GM19099 (cell line): ENCODE measurements at regions not wholly inside any gene's neighbourhood (a gene's known extent, or its start where the extent isn't known, plus 50 kb on each side); places are given as distances from the start of the nearest gene placed in this dataset.

Source experiments
- POLR2A ChIP-seq: IDR thresholded peaks from 3 replicates; pipeline ENCODE4 v1.6.1; 2011; ENCODE audit warnings: low read depth; ENCODE audit not compliant: insufficient read length; ENCODE audit errors: extremely low read depth

DNA sequence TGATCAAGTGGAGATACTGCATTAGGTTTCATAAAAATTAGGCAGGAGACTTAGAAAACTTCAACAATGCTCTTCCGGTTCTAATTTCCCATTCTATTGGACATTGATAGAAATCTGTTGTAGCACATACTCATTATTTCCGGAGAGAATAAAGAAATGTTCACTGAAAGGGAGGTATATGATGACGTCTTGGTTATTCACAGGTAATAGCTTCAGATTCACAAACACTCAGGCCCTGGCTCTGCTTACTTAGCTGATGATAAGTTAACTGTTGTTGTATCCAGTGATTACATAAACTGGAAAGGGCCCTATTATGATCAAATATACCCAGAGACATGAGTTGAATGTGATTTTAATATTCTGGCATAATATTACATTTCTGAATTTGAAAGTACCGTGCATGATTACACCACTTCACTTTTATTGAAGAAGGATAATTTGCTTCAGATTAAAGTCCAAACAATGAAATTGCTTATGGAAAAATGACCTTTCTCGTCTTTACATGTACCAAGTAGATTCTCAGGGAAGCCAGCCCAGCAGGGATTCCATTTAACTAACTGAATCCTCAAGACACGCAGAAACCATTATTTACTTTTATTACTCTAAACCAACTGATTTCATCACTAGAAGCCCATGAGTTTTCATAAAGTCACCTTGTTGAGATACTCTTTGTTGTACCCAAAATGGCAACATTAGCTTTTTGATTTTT is 288.0 kb upstream of the PITRM1 start:
- TF ChIP-seq POLR2A, result no peak

DNA sequence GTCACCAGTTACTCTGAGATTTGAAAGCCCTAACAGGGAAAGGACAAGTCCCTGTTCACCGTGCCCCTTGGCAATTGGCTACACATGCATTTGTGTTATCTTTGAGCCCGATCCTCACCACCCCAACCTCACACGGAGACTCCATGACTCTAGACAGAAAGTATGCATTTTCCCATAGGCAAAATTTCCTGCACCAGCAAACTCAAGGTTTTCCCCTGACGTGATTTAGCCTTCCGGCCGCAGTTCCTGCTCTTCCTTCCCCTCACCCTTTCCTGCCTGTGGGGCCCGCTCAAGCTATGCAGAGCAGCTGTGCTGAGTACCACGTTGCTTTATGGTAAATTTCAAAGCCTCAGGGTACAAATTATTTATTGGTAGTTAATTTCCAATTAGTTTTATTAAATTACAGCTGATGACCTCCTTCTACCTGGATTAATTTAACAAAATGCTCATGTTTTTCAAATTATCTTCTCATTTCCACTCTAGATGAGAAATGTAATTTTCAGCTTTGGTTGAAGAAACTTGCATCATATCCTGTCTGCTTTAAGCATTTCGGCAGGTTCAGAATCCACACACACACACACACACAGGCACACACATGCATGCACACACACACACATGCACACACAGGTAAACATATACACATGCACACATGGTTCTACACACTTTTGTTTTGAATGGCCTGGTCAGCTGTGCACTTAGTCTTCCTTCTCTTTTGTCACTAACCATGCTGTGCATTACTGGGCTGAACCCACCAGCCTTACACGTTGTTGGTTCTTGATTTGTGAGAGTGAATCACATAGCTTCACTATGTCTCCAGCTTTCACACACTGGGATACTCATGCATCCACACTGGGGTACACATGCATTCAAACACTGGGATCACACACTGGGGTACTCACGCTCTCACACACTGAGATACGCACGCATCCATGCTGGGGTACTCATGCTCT is 283.1 kb upstream of the PITRM1 start:
- TF ChIP-seq POLR2A, result no peak

DNA sequence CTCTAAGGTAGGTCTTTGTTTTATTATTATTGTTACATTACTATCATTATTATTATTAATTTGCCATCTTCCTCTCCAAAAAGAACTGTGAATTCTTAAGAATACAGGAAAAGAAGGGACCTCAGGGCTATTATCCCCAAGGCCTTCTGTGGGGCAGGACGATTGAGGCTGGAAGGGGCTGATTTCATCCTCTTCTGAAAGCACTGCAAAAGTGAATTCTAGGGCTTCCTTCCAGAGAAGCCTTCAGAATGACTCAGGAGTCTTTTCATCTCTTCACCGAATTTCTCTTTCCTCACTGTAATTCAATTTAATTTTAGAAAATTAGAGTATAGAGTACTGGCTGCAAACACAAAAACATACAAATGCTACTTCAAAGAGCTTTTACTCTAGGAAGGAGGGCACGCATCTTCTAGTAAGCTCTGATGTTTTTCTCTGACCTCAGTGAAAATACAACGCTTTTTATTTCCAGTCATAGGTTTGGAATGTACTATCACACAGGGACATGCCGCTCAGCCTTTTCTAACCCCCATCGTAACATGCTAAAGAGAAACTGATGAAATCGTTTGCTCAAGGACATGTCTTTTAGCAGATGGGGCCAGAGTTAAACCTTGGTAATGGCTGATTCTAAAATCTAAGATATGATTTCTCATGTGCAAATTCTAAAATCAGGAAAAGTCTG is 280.2 kb upstream of the PITRM1 start:
- TF ChIP-seq POLR2A, result no peak

DNA sequence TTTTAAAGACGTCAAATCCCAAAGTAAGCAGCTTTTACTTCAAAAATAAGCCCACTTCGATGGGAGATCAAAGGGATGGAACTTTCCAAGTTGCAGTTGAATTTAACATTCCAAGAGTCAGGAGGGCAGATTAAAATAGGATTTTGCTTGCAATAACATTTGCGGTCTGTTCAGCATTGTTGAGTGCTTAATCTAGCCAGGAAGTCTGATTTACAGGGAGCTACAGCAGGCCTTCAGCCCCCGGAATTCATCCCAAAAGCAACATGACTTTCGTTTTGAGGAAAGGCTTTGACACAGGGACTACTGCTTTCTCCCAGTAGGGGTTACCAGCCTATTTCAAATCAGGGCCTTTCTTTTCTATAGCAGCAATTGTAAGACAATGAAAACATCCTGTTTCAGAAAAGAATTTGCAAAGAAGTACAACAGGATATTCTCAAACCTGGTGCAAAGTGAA is 279.6 kb upstream of the PITRM1 start:
- no peak for TF ChIP-seq POLR2A

DNA sequence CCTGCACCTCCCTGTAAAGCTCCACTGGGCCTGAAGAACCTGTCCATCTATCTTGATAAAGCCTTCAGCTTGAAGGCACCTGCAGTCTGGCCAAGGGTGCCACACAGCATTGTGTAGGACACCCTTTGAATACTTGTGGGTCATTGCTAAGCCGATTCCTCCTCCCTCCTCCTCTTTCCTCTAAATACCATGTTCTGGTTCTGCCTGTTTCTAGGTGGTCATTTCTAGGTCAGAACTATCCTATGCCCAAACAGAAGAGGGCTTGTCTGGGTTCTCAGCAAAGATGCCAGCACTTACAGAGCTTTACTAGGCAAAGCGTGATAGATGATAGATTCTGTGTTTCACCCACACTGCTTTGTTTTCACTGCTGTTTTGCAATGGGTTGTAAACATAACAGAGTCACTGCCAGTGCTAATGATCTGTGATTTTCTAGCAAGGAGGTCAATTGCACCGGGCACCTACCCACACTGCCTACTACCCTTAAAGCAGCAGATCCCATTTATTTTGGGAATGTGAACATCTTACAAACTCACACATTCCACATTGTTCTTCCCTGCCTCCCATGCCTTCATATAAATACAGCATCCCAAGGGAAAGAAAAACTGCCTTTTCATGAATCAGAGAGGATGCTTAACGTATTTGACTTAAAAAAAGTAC is 279.1 kb upstream of the PITRM1 start:
- TF ChIP-seq POLR2A, result no peak

DNA sequence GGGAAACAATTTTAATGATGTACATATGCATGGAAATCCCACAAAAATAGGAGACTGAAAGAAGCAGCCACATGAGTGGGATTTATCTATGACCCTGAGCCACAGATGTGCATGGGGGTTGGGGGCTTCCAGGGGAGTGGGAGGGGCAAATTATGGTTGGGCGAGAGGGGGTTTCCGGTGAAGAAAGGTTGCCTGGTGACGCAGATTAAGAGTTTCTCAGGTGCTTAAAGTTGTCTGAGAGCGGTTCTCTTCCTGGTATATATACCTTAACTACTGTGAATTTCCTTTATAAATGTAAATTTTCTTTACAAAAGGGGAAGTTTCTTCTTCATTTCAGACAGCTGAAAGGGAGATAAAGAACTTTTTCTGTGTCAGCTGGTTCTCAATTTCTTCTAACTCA is 273.6 kb upstream of the PITRM1 start:
- no peak for TF ChIP-seq POLR2A

DNA sequence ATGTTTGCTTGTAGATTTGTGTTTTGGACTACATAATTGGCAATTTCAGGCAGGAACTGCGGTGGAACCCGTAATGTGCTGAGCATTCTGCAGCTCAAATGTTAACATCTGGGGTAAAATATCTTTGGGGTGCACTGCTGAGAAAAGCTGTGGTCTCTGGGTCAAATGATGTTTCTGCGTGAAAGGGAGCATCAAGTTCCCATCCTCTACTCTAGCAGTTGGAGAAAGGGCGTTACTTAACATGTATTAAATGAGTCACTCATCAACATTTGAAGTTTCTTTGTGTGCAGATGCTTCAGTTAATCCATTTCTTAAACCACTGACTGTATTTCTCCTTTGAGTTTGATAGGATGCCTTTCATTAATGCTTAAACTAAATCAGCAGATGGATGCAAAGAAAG is 273.1 kb upstream of the PITRM1 start:
- TF ChIP-seq POLR2A, result no peak

DNA sequence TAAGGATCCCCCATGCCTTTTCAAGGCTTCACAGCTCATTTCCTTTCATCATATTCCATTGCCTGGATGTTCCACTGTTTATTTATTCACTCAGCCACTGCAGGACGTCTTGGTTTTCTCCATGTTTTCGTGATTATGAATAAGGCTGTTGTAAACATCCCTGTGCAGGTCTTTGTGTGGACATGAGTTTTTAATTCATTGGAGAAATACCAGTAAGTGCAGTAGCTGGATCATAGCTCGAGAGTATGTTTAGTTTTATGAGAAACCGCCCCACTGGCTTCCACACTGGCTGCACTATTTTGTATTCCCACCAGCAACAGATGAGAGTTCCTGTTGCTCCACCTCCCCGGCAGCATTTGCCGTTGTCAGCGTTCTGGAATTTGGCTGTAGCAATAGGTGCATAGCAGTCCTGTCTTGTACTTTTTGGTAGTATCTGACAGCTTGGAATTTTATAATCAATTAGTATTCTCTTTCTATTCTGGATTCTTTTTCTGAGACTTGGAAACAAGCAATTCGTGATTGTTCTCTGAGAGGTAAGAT is 269.9 kb upstream of the PITRM1 start:
- no peak for TF ChIP-seq POLR2A

DNA sequence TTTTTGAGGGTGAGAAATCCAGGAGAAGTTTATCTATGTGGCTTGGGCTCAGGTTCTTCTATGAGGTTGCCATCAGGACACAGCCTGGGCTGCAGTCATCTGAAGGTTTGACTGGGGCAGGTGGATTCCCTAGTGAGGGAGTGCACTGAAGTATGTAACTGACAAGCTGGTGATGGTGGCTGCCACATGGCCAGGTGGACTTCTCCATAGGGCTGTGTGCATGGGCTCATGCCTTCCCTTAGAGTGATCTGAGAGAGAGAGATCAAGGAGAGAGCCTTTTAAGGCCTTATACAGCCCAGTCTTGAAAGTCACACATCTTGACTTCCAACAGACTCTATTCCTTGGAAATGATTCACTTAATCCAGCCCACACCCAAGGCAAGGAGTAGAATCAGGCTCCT is 266.6 kb upstream of the PITRM1 start:
- no peak for TF ChIP-seq POLR2A

DNA sequence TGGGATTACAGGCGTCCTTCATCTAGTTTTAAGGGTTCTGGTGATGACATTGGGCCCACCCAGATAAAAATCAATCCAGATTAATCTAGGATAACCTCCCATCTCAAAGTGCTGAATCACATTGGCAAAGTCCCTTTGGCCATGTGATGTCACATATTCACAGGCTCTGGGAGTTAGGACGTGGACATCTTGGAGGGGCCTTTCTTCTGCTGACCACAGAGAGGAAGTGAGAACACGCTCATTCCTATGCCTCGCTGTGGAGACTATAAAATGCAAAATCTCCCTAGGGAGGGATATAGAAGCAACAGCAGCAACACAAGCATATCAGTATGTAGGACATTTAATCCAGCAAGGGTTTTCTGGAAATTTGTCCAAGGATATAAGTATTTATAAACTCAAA is 266.0 kb upstream of the PITRM1 start:
- no peak for TF ChIP-seq POLR2A

DNA sequence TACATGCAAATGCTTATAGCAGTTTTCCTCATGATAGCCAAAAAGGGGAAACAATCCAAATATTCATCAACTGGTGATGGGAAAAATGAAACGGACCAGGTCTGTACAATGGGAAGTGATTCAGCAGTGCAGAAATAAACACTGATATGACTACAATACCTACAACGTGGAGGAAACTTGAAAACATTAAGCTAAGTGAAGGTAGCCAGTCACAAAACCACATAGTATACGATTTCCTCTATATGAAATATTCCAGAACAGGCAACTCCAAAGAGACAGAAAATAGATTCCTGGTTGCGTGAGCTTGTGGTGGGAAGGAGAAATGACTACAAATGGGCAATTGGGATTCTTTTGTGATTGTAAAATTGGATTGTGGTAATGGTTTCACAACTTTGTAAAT is 263.1 kb upstream of the PITRM1 start:
- no peak for TF ChIP-seq POLR2A

DNA sequence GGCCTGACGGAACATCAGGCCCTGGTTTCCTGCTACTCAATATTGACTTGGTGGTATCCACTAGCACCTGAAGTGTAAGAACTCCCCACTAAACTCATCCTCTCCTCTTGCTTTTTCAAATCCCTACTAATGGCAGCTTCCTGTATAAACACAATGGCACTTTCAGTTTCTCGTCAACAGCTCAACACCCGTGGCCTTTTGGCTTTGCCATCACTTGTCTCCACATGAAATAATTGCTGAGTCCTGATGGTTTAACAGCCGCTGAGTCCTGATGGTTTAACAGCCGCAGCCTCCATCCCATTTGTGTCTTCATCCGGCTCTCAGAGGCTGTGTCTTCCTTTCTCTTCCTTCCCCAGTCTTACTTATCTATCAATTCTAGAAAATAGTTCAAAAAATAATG is 261.4 kb upstream of the PITRM1 start:
- no peak for TF ChIP-seq POLR2A

DNA sequence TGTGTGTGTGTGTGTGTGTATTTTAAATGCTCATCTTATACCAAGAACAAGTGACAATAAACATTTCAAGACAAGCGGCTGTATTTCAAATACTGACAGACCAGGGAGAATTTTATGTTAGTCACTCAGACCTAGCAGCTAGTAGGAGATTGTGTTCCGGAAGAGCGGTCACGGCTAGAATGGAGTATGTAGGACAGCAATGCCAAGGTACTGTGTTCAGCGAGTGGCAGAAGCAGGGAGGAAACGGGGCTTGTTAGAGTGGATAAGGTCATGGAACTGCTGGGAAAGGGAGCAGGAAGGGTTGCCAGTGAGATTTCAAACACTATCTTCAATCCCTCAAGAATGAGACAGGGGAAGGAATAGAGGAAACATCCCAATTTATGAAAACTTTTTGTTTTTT is 260.5 kb upstream of the PITRM1 start:
- TF ChIP-seq POLR2A, result no peak

DNA sequence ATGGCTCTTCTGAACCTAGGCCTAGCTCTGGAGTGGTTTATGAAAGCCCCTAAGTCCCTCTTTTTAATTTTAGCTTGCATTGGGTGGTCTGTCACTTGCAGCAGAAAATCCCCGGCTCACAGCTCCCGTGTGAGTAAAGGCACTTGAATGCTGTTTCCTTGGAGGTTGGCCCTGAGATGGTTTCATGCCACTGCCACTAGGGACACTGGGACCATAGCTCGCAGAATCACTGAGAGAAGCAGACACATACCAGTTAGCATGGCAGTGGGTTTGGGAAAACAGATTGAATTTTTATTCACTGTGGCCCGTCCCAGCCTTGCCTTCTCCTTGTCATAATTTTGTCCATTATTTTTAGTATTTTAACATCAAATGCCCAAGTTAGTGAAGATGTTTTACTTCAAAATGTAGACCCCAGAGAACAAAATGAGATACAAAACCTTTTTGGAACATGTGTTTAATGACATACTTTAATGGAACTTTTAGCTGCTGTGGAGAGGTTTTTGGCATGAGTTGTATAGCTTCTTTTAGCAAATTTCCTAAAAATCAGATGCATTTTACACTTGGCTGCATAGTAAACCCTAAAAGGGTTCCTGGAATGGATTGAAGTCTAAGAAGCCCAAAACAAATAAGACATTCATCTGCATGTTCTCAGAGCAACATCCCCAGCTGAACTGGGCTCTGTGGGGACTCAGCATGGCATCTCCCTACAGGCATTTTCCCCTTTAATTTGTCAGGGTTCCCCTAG is 259.7 kb upstream of the PITRM1 start:
- TF ChIP-seq POLR2A, result no peak
